Fibroblast of the aortic adventitia (primary cell): ENCODE measurements at regions not wholly inside any gene's neighbourhood (a gene's known extent, or its start where the extent isn't known, plus 50 kb on each side); places are given as distances from the start of the nearest gene placed in this dataset.

Source experiments
- DNase-seq: peaks from one replicate; pipeline ENCODE4 v3.0.0-alpha.2; 2010; ENCODE audit warnings: low read depth
- H3K4me3 ChIP-seq: 2 replicates; pipeline ENCODE4 v1.5.1; 2011; ENCODE audit warnings: low read depth, mild to moderate bottlenecking, control low read depth, low read length, moderate library complexity
- TF ChIP-seq, protein P1 (sequence below): IDR thresholded peaks from 2 replicates; pipeline ENCODE4 v1.5.1; 2011; ENCODE audit warnings: mild to moderate bottlenecking, low read length, control low read depth, inconsistent platforms; ENCODE audit not compliant: insufficient read depth

GRCh38 chr1:229069176-229069575 lies 201.7 kb upstream of the RAB4A start:
- DNase-seq, result no peak
- no peak overlapping the region for H3K4me3 ChIP-seq
- TF ChIP-seq, protein P1, sequence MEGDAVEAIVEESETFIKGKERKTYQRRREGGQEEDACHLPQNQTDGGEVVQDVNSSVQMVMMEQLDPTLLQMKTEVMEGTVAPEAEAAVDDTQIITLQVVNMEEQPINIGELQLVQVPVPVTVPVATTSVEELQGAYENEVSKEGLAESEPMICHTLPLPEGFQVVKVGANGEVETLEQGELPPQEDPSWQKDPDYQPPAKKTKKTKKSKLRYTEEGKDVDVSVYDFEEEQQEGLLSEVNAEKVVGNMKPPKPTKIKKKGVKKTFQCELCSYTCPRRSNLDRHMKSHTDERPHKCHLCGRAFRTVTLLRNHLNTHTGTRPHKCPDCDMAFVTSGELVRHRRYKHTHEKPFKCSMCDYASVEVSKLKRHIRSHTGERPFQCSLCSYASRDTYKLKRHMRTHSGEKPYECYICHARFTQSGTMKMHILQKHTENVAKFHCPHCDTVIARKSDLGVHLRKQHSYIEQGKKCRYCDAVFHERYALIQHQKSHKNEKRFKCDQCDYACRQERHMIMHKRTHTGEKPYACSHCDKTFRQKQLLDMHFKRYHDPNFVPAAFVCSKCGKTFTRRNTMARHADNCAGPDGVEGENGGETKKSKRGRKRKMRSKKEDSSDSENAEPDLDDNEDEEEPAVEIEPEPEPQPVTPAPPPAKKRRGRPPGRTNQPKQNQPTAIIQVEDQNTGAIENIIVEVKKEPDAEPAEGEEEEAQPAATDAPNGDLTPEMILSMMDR, result no peak

DNA sequence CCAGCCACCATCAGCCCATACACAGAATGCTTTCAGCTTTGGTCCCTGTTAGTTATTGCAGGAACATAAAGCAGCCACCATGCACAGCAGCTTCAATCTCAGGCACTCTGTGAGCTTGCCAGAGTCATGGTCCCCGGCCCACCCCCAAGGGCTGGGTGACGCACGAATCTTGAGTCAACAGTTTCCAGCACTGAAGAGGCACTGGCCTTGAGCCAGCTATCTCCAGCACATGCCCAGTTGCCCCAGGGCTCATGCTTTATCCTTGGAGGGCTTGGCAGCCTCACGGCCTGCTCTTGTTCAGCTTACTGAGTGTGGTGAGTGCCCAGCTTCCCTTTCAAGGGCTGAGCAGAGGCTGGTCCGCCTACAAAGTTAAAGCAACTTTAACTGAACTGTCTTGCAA lies 200.7 kb upstream of the RAB4A start:
- no peak overlapping the region for H3K4me3 ChIP-seq
- peak; percentile 36 for DNase-seq
- TF ChIP-seq, protein P1, result no peak

- no peak overlapping the region for H3K4me3 ChIP-seq
- TF ChIP-seq, protein P1, result no peak
- no peak for DNase-seq
Measured at GRCh38 chr1:229073251-229073650, 197.7 kb upstream of the RAB4A start.

- TF ChIP-seq, protein P1, result no peak
- no peak for DNase-seq
- H3K4me3 ChIP-seq, result no peak overlapping the region
Measured at GRCh38 chr1:229075217-229075616, 195.7 kb upstream of the RAB4A start.

DNA sequence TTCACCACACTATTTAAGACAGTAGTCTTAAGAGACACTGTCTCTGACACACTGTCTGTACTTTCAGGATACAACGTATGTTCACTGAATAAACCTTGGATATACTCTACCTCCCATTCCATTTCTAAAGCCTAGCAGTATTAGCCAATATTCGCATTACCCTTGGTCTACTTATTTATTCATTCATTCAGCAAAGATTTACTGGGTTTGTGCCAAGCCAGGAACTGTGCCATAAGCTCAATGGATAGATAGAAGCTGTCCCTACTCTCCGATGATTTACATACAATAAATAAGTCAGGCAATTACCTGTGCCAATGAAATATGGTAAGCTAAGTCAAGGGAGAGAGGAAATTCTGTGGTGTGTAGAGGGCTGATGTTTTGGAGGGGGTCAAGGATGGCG lies 195.2 kb upstream of the RAB4A start:
- DNase-seq, result no peak
- TF ChIP-seq, protein P1, result no peak
- H3K4me3 ChIP-seq, result no peak overlapping the region

DNA sequence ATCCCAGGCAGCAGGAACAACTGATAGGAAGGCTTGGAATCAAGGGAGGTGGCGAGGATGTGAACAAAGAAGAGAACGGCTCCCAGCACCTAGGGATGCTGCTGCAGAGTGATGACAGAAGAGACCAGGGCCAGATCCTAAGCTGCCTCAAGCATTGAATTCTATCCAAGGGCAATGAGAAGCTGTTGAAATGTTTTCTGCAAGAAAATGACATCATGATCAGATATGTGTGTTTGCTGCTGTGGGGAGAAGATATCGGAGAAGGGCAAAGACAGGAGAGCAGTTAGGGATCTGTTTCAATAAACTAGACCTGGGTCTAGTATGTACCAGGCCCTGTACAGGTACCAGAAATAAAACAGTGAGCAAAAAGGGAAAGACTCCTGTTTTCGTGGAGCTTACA lies 194.7 kb upstream of the RAB4A start:
- no peak overlapping the region for H3K4me3 ChIP-seq
- no peak for DNase-seq
- TF ChIP-seq, protein P1, result no peak

- TF ChIP-seq, protein P1, result no peak
- no peak for DNase-seq
- no peak overlapping the region for H3K4me3 ChIP-seq
Measured at GRCh38 chr1:229079016-229079595, 191.8 kb upstream of the RAB4A start.
